ENCODE measurements at regions not wholly inside any gene's neighbourhood (a gene's known extent, or its start where the extent isn't known, plus 50 kb on each side); places are given as distances from the start of the nearest gene placed in this dataset.

DNA sequence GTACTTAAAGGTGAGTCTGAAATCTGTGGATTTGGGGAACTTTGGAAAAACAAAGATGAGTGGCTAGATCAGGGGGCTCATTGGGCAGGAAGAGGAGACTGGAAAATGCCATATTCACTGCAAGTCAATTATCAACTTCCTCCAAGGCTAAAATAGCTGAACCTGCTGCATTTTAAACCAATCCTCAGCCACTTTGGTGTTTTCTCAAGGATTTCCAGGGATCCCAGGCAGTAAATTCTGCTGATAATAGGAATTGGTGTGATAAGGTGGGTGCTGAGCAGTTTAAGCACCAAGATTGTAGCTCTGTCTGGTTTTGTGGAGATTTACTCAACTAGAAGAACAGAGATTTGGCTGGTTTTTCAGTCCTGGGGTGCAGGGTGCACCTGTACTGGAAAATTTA is 153.9 kb upstream of the CAMK1G start:
- TF ChIP-seq, protein P1, sequence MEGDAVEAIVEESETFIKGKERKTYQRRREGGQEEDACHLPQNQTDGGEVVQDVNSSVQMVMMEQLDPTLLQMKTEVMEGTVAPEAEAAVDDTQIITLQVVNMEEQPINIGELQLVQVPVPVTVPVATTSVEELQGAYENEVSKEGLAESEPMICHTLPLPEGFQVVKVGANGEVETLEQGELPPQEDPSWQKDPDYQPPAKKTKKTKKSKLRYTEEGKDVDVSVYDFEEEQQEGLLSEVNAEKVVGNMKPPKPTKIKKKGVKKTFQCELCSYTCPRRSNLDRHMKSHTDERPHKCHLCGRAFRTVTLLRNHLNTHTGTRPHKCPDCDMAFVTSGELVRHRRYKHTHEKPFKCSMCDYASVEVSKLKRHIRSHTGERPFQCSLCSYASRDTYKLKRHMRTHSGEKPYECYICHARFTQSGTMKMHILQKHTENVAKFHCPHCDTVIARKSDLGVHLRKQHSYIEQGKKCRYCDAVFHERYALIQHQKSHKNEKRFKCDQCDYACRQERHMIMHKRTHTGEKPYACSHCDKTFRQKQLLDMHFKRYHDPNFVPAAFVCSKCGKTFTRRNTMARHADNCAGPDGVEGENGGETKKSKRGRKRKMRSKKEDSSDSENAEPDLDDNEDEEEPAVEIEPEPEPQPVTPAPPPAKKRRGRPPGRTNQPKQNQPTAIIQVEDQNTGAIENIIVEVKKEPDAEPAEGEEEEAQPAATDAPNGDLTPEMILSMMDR (IDR thresholded peaks at IDR 0.05; ENCODE audit: control insufficient read depth, insufficient read depth, low read depth, low read length, missing control alignments), result no peak
- H3K4me3 ChIP-seq (ENCODE audit: control insufficient read depth, low read depth, low read length), result no peak overlapping the region
- DNase-seq (ENCODE audit: low read depth), result no peak

DNA sequence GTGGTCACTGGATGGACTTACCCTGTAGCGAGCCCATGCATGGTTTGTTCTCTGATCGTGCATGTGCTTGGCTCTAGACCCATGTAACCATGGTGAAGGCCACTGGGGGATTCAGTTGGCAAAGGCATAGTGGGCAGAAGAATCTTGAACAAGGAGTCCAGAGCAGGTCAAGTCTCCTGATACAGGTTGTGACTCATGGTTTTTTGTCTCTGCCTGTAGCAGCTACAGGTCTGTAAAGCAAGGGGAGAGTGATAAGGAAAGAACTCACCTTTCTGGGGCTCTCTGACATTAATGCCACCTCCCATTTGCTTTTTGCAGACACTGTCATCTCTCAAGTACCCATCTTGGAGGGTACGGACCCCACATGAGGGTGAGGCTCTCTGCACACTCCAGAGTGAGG is 153.4 kb upstream of the CAMK1G start:
- DNase-seq (ENCODE audit: low read depth), result no peak
- H3K4me3 ChIP-seq (ENCODE audit: control insufficient read depth, low read depth, low read length), result no peak overlapping the region
- TF ChIP-seq, protein P1 (IDR thresholded peaks at IDR 0.05; ENCODE audit: control insufficient read depth, insufficient read depth, low read depth, low read length, missing control alignments), result no peak

DNA sequence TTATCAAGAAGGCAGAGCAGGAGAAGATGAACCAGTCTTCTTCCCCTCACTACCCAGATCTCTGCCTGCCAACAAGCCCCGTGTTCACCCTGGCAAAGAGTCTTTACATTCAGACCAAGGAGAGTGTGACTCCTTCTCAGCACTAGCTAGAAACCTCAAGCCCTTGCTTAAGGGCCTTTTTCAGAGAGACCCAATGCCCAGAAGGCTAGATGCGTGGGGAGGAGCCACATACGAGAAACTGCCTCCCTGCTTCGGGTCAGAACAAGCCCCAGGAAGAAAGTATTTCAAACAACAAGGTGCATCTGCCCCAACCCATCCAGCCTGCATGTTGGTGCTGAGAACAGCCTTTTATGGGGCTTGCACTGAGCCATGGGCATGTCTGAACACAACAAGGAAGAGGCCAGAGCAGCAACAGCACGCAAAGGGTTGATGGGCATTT is 152.7 kb upstream of the CAMK1G start:
- no peak for DNase-seq (ENCODE audit: low read depth)
- TF ChIP-seq, protein P1 (IDR thresholded peaks at IDR 0.05; ENCODE audit: control insufficient read depth, insufficient read depth, low read depth, low read length, missing control alignments), result no peak
- no peak overlapping the region for H3K4me3 ChIP-seq (ENCODE audit: control insufficient read depth, low read depth, low read length)

GRCh38 chr1:209431402-209431801 is 152.1 kb upstream of the CAMK1G start:
- no peak for DNase-seq (ENCODE audit: low read depth)
- H3K4me3 ChIP-seq (ENCODE audit: control insufficient read depth, low read depth, low read length), result no peak overlapping the region
- TF ChIP-seq, protein P1 (IDR thresholded peaks at IDR 0.05; ENCODE audit: control insufficient read depth, insufficient read depth, low read depth, low read length, missing control alignments), result no peak

DNA sequence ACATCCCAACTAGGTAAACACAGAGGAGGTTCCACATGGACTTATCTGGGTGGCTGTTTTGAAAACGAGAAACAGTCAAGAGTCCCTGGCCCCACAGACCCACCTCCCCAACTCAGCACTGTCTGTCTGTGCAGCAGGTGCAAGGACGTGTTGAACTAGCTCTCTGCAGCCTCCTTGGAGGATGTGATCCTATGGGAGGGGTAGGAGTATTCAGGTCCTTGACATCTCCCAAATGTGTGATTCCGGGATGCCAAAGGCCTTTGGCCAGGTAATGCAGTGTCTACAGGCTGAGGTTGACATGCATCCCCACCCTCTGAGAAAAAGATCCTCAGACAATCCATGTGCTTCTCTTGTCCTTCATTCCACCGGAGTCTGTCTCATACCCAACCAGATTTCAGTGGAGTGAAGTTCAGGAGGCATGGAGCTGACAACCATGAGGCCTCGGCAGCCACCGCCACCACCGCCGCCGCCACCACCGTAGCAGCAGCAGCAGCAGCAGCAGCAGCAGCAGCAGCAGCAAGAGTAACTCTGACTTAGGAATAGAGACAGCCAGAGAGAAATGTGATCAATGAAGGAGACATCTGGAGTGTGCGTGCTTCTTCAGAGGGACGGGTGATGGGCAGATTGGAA is 151.6 kb upstream of the CAMK1G start:
- TF ChIP-seq, protein P1 (IDR thresholded peaks at IDR 0.05; ENCODE audit: control insufficient read depth, insufficient read depth, low read depth, low read length, missing control alignments), result no peak
- DNase-seq (ENCODE audit: low read depth), result no peak
- H3K4me3 ChIP-seq (ENCODE audit: control insufficient read depth, low read depth, low read length), result no peak overlapping the region

GRCh38 chr1:209432443-209432825 is 151.1 kb upstream of the CAMK1G start:
- H3K4me3 ChIP-seq (ENCODE audit: control insufficient read depth, low read depth, low read length), result no peak overlapping the region
- DNase-seq (ENCODE audit: low read depth), result no peak
- TF ChIP-seq, protein P1 (IDR thresholded peaks at IDR 0.05; ENCODE audit: control insufficient read depth, insufficient read depth, low read depth, low read length, missing control alignments), result no peak

All from AG09309 (cell line).